HG03469 (cell line): ENCODE measurements at regions not wholly inside any gene's neighbourhood (a gene's known extent, or its start where the extent isn't known, plus 50 kb on each side); places are given as distances from the start of the nearest gene placed in this dataset.
"Not testable (repeated sequence)": the region's sequence is repeated elsewhere in the genome, so short reads cannot be mapped to it uniquely, and the experiment has no call there.

Experiments
- ATAC-seq: cut with Tn5 transposase; IDR thresholded peaks from one replicate; pipeline ENCODE4 v1.9.1; 2021; ENCODE audit warnings: mild to moderate bottlenecking, moderate library complexity, moderate number of reproducible peaks; ENCODE audit not compliant: unreplicated experiment

DNA sequence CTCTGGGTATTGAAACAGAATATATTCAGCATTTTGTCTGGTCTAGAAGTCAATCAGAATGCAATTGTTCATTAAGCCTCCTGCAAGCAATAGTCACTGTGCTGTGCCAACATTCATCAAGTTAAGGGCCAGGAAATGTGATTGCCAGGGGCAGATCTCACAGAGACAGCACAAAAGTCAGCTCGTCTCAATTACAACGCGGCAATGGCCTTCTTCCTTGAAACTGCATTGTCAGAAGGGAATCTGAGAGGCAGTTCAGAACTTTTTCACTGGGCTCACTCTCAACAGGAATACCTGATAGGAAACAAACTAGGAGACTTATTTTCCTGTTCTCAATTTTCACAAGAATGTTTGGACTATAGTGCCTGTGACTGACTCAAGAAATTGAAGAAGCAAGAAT is 131.1 kb upstream of the NR3C2 start:
- ATAC-seq, result no peak

DNA sequence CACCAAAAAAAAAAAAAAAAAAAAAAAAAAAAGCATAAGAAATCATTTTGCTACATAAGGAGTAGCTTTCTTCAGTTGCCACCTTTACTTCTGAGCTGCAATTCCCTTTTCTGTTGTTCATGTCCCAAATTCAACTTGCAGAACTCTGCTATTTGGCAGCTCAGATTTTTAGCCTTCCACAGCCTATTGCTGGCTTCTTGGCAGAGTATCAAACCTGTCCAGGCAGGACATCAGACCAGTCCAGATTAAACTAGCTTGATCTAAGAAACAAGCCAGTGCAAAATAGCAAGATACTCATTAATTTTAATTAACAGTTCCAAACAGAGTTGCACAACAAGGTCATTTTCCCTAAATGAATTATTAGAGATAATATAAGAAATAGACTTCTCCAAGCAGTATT is 123.6 kb upstream of the NR3C2 start:
- no peak for ATAC-seq

DNA sequence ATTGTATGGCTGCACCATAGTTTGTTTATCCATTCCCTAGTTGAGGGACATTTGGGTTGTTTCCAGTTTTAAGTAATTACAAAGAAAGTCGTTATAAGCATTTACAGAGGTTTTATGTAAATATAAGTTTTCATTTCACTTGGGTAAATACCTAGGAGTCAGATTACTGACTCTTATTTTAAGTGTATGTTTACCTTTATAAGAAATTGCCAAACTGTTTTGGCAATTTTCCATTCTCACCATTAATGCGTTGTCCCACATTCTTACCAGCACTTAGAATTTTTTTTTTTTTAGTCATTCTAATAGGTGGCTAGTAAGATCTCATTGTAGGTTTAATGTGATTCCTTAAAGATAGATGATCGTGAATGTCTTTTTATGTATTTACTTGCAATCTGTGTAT is 121.5 kb upstream of the NR3C2 start:
- ATAC-seq, result no peak

DNA sequence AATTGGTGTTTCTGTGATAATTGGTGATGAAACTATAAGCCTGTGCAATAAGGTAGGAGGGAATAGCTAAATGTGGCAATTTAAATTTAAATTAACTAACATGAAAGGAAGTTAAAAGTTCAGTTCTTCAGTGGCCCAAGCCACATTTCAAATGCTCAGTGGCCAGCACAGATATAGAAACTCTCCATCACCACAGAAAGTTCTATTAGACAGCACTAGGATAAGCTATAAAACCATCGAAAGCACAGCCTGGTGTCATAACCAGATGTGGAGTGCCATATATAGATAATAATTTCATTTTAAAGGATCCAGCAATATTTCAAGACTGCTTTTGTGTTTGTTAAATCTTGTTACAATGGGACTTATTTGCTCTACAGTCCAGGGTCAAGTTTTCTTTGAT is 119.3 kb upstream of the NR3C2 start:
- ATAC-seq, result no peak

DNA sequence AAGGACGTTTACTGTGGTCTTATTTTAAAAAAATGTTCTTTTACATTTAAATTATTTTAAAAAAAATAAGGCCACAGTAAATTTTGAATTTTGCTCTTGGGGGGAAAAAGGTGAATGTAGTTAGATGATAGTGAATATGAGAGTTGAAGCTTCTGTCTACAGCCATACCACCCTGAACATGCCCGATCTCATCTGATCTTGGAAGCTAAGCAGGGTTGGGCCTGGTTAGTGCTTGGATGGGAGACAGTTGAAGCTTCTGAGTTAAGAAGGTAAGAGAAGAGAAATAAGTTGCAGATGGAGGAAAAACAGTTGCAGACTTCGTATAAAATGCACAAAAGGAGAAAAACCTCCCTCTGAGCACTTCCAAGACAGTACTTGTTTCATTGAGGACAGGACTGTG is 115.6 kb upstream of the NR3C2 start:
- no peak for ATAC-seq

DNA sequence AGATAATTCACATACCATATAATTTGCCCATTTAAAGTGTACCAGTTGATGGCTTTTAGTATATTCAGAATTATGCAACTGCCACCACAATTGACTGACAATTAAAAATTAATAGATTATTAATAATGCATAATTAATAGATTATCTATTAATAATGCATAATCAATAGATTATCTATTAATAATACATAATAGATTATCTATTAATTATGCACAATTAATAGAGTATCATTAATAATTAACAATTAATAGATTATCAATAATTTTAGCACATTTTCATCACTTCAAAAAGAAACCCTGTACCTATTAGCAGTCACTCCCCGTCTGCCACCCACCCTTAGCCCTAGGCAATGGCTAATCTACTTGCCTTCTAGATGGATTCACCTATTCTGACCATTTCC is 108.6 kb upstream of the NR3C2 start:
- ATAC-seq, result no peak

DNA sequence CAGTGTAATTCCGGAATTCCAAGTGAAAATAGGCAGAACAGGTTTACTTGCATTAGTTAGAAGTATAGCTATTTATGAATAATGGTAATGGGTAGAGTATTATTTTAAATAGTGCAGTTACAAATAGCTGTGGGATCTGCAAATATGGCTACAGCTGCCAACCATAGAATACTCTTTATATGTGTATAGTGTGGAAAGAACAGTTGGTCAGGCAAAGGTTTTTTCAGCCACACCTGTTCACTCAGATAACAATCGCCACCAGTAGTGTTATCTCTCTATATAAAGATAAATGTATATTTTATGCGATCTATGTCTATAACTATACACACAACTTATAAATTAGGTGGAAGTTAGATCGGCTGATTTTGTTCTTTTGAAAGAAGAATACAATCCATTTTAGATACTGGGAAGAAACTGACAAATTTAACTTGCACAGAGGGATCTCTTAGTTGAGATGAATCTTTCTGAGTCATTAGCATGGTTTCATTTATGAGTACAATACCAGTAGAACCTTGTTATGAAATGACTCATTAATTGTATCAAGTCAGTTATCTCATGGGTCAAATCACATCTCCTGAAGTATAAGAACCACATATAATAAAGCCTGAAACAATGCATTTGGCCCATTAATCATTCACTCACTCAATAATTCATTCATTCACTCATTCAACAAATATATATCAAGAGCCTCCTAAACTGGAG is 100.9 kb upstream of the NR3C2 start:
- ATAC-seq, result no peak

DNA sequence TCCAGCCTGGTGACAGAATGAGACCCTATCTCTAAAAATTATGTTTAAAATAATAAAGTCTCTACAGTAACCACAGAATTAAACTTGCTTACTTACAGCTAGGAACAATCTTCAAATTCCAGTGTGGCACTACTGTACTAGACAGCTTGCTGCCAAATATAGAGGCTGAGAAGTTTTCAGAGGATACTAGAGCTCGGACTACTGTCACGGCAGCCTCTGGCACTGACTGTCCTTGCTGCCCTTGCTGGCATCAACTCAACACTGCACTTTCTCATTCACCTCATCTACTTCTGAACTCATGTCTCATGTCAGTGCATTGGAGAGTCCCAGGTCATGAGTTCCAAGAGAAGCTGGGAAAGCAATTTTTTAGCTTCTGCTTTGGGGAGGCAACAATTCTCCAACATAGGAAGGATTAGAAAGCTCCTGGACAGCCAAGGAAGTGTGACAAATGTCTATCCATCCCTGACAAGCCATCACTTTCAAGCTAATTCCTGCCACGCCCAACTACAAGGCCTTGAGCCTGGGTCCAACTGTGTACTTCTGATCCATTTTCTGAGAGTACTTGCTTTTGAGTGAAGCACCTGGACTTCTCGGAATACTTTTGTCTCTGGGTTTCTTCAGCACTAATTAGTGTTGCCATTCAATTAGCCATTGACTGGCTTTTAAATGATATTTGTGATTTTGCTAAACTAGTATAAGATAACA is 98.6 kb upstream of the NR3C2 start:
- ATAC-seq, result no peak

DNA sequence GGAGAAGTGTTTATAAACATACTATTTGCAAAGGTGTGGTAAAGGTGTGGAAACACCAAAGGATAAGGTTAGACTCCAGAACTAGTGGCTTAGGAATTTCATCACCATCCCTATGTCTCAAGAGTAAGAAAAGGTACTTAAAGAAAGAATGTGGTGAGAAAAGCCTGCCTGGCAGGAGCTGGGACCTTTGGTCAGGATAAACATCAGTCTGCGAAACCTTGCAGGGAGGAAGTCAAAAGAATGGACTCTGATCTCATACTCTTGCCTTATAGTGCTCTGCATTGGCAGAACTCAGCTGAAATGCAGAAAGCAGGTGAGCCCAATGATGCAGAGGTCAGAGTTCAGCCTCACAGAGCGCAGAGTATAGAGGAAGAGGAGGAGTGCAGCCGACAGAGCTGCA is 97.2 kb upstream of the NR3C2 start:
- no peak for ATAC-seq

DNA sequence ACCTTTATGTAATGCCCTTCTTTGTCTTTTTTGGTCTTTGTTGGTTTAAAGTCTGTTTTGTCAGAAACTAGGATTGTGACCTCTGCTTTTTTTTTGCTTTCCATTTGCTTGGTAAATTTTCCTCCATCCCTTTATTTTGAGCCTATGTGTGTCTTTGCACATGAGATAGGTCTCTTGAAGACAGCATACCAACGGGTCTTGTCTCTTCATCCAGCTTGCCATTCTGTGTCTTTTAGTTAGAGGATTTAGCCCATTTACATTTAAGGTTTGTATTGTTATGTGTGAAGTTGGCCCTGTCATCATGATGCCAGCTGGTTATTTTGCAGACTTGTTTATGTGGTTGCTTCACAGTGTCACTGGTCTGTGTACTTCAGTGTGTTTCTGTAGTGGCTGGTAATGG is 91.6 kb upstream of the NR3C2 start:
- not testable (repeated sequence) for ATAC-seq

DNA sequence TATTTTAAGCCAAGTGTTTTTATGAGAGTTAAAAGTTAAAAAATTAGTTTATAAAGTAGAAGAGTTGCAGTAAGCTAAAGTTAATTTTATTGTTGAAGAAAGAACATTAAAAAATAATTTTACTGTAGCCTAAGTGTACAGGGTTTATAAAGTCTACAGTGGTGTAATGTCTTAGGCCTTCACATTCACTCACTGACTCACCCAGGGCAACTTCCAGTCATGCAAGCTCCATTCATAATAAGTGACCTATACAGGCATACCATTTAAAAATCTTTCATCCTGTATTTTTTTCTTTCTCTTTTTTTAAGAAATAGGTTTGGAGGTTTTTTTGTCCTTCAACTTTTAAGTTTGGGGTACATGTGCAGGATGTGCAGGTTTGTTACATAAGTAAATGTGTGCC is 87.9 kb upstream of the NR3C2 start:
- no peak for ATAC-seq

DNA sequence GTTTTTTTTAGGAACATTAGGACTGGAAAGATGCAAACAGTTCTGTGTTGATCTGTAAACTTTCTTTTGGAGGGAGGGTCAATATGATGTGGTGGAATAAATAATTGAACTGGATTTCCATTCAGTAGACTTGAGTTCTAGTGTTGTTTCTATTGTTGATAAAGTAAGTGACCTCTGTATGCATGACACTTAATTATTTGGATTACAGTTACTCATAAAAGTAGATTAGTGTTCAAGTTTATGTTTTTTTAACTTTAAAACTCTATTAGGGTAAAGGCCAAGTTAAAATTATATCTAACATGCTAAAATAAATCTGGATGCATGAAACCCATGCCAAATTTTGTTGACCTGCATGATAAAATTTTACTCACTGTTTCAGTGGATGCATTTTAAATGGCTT is 85.4 kb upstream of the NR3C2 start:
- ATAC-seq, result no peak

DNA sequence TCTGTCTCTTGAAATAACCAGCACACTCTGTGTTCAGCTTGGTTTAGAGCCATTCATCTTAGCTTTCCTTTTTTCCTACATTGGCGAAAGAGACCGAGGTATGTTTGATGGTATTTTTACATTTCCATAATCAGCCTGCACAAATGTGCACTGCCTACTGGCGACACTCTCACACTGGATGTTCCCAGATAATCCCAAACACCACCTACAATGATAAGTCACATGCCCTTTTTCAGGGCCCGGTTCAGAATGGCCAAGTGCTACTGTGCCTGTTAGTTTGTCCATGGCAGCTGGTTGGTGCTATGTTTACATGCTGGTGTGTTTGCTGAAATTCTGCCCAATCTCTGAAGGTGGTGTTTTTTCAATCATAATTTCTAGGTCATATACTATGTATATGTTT is 80.8 kb upstream of the NR3C2 start:
- ATAC-seq, result no peak

DNA sequence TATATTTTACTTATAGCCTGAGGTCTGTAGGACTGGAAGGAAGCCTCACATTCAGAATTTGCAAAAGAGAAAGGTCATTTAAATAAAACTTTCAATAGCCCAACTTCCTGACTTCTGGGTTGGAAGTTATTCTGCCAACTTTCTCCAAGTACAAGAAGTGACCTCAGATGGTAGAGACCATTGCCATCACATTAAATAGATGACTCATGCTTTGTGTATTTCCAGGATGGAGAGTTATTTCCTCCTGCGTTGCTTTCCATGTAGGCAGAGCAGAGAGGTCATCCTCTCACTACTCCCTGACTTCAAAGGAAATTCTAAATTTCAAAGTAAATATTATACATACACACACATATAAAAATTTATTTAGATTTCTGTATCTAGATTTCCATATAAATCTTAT is 73.0 kb upstream of the NR3C2 start:
- ATAC-seq, result no peak

DNA sequence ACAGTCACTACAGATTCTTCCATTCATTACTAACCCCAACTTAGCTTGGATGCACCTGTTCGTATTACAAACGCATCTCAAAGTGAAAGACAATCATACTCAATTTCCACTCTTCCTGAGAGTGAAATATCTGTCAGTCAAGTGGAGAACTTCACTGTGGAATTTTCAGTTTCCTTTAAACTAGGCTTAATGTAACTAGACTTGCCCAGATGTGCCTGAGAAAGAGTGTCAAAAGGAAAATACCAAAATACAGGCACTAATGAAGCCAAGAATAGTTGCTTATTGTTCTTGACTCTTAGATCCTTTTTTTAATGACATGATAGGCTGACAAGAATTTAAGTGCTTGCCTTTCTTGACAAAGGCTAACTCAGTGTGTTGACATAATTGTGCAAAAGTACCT is 72.4 kb upstream of the NR3C2 start:
- no peak for ATAC-seq

DNA sequence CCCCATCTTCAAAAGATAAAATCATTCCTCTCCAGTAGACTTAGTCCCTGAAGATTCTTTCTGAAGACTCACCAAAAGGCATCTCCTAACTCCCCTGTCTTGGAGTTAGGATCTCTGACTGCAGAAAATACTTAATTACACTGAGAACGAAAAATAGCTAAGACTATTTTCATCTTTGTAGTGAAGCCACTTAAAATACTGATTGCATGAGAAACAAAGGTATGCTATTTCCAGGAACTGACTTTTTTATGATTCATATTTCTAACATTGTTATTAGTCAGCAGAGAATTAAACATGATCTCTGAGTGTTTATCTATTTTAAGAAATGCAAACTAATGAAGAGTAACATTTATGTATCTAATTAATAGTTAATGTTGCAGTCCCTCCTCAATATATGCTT is 71.8 kb upstream of the NR3C2 start:
- no peak for ATAC-seq

DNA sequence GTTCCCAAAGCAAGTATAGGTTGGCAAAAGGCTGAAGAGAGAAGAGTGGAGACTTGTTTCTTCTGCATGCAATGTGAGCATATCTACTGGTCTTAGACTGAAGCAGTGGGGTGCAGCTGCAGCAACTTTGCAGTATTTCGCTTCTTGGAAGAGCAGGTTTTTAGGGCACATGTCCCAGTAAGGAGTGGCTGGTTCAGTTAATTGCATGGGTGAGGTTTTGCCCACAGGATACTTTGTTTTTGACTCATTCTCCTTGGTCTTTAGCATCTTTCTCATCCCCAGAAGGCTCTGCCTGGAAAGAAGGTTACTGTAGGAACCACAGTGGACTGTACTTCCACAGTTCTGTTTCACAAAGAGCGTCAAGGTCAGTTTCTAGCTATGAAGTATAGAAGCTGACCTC is 68.0 kb upstream of the NR3C2 start:
- ATAC-seq, result no peak

DNA sequence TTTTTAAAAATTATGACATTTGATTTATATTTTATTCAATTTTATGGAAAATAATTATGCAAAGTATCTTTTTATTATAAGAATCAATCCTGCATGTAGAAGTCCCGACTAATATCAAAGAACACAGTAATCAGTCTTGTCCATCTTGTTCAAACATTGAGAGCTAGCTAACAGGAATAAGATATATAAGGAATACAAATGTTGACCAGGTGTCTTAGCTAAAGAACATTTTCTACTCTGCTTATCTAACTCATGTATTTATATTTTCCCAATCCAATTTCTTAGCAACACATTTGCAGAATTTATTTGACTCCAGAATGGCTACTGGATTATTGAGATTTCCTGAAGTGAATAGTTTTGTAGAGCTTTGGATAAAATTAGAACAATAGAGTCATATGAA is 61.5 kb upstream of the NR3C2 start:
- ATAC-seq, result no peak

DNA sequence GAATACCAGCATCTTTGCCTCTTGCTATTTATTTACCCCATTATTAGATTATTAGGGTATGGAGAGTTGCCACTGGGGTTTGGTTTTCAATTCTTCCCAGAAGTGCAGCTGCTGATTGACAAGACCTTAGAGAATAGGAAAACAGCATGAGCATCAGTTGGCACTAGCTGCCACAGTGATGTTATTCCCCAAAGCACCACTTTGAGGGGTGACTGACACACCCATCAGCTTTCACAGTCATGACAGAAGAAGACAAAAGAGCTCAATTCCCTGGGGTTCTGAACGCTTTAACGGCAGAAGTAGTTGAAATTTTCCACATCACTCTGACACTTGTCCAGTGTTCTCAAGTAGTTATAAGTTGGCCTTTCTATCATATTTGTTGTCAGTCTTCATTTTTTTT is 55.0 kb upstream of the NR3C2 start:
- no peak for ATAC-seq

DNA sequence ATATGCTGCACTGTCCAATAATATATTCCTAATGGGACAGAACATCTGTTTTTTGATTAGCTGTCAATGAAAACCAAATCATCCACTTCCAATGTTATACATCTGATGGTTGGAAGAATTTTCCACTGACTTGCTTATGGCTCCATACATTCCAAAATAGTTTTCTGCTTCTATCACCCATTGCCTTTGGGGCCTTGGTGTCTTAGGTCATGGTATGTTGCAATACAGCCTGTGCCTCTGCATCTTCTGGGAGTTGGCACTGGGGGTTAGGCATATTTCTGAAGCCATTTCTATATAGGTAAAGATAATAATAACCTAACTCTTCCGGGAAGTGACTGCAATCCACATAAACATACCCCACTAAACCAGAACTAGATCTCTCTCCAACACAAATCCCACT is 53.2 kb upstream of the NR3C2 start:
- no peak for ATAC-seq
